SKM-1 (cell line): ENCODE measurements at regions not wholly inside any gene's neighbourhood (a gene's known extent, or its start where the extent isn't known, plus 50 kb on each side); places are given as distances from the start of the nearest gene placed in this dataset.
"Not testable (repeated sequence)": the region's sequence is repeated elsewhere in the genome, so short reads cannot be mapped to it uniquely, and the experiment has no call there.

ENCODE experiments used
- DNase-seq: peaks from one replicate; lab custom pipeline; 2025; ENCODE audit not compliant: unreplicated experiment; lab: John Stamatoyannopoulos, UW

DNA sequence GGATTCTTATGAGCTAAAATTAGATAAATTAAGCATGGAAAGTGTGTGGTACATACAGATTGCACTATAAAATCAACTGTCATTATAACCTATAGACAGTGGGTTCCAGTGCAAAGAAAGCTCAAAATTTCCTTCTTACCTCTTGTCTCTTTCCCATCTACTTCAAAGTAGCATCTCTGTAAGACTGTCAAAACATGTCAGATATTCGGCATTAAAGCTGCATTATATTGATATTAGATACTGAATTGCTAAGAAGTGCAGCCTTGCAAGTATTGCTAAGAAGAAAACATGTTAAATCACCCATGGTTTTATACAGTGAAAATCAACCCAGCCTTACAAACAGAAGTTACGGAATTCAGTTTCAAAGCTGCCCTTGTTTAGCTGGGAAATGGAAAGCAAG lies 849.8 kb upstream of the FAT3 start:
- DNase-seq = no peak

DNA sequence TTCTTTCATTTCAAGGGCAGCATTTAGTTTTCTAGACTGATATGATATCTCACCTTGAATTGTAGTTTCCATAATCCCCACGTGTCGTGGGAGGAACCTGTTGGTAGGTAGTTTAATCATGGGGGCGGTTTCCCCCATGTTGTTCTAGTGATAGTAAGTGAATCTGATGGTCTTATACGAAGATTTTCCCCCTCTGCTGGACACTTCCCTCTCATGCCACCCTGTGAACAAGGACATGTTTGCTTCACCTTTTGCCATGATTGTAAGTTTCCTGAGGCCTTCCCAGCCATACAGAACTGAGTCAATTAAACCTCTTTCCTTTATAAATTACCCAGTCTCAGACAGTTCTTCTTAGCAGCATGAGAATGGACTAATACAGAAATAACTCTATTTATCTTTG lies 851.1 kb upstream of the FAT3 start:
- no peak for DNase-seq

DNA sequence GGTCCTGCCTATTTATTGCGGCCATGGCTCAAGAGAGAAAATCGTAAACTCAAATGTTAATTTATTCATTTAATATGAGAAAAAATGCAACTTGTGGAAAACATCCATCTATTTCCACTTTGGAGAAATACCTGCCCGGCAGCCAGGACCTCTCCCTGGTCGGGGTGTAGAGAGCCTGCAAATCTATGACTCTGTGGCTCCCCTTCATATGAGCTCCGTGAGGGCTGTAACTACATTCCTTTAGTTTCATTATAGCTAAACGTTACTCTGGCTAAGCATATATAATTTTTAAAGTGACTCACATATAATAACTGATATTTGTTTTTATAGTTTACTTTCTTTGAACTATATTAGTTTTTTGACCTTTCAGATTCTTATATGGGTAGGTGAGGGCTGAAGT lies 857.8 kb upstream of the FAT3 start:
- no peak for DNase-seq

DNA sequence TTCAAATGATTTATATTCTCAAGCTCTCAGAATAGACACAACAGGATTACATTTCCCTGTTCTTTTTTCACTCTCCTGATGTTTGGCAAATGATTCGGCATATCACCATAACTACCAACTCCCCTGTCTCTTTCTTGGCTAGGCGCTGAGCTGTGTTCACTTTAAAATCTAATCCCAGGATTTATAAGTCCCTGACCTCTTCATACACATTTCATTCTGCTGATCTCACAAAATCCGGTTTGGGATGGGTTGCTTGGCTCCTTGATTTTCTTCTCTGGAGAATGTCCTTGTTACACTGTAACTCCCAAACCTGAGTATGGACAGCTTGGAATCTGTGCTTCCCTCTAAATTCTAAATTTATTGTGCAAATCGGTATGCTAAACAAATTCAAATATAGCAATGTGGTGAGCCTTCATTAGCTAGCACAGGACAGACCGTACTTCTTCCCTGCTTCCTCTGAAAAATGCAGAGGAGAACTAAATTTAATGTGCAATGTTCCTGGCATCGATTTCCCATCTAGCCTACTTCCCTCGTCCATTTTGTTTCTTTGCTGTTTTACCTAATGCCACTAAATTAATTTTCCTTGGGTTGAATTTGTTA lies 858.5 kb upstream of the FAT3 start:
- DNase-seq = no peak

DNA sequence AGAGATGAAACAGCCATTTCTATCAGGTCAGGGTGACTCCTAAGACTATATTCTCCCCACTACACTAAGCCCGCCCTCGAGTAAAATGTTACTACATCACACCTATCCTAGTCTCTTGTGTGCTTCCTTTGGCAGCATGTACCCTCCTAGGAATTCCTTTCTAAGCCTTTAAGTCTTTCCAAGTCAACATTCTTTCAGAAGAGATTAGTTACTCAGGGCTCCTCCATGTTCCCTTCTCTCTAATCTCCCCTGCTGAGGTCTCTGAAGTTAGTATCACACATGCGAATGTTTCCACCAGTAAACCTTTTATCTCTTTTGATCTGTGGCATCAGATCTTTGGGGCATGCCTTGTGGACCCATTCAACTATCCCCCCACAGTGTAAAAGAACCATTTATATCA lies 873.7 kb upstream of the FAT3 start:
- DNase-seq = no peak

DNA sequence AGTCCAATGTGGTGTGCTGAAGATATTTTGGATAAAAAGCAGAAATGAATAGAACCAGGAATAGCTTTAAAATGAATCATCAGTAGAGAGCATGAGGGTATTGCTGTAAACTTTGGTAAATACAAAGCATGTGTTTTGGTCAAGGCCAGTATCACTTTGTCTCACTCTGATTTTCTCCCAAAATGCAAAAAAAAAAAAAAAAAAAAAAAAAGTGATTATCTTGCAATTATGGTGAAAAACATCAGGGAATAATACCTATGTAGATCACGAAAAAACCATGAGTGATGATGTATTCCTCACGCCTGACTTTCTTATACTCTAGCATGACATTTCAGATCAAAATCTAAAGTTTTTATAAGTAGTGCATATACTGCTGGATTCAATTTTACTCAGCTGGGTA lies 897.9 kb upstream of the FAT3 start:
- no peak for DNase-seq

DNA sequence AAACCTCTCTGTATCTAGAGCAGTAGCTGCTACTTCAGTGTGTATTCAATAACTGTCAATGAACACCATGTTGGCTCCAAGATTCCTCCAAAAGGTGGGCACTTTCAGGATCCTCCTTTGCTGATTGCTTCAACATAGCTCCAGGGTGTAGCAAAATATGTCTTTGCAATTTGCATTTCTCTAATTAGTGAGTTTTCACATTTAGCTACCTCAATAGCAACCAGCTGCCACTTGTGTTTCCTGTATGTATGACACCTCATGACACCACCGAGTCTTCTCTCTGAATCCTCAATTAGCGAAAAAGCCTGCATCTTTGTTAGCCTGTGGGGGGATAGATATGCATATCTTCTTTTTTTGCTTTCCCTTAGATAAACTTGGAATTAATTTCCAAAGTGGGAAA lies 898.3 kb upstream of the FAT3 start:
- no peak for DNase-seq

DNA sequence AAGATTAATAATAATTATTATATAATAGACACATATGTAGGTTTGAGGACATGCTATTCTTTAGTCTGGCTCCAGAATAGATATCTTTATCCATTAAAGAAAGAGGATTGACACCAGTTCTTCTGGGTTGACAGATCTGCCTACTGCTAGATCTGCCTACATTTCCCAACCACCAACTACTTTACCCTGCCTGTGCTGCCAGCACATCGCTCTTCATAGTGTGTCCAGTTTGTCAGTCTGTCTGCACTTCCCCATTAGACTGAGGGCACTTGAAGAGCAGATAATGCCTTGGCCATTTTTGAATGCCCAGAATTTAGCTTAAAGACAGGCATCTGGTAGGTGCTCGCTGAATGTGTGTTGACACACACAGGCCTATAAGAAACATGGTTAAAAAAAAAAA lies 910.1 kb upstream of the FAT3 start:
- DNase-seq = no peak

DNA sequence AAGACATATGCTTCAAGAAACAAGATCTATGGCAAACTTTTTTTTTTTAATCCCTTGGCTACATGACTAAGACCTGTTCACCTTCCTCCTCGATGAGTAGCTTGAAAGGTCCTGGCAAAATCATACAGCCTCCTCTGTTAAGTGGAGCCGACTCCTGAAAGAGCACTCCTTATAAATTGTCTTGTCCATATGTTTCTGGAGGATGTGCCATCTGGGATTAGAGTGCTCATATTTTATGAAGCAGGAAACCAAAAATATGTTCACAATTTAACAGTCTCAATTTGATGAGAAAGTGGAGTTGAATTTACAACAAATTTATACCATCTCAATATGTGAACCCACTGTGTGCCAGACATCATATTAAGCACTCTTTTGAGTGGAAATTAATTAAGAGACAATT lies 912.1 kb upstream of the FAT3 start:
- no peak for DNase-seq

DNA sequence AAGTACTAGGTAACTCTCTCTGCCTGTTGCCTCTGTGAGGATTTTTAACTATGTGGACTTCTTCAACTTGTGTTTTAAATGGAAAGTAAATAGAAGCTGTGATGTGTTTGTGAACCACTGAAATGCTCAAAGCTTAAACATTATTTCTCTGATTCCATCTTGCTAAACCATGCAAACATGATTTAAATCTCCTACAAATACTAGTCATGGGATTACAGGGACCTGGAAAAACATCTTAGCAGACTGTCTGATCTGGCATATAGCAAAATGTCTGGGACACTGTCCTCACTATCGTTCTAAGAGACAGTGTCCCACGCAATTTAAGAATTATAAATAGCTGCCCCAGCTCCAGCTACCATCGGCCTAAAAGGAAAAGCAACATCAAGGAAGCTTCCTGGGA lies 914.5 kb upstream of the FAT3 start:
- DNase-seq = no peak

DNA sequence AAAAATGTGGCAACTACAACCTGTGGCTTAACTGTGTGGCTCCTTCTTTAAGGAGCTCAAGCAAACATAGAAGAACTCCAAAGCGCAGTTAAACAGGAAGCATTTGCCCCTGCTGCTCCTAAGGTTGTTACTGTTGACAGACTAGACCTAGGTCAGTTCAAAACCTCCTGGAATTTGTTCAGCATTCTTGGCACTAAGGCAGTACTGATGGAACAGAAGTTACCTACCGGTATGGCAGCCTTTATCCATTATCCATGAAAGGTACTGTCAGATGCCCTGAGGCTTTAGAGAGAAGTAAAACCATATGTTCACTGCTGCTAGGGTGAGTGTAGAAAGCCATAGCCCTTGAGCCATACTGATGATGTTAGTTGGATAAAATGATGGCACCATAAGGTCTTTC lies 916.5 kb upstream of the FAT3 start:
- DNase-seq = no peak

DNA sequence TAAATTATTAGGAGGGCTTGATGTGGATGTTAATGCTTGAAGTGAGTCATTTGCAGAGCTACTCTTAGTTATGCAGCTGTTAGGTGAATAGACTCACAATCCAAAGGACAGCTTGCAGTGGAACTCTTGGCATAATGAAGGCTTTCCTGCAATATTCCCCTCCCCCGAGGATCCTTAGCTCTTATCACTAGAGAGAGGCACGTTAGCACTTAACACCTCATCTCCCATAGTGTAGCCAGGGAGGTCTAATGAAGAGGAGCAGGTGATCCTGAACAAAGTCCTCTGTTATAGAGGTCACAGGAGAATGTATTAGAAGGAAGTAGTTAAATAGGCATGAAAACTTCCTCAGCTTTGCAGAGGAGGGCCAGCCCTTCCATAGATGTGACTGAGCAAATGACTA lies 919.2 kb upstream of the FAT3 start:
- no peak for DNase-seq

DNA sequence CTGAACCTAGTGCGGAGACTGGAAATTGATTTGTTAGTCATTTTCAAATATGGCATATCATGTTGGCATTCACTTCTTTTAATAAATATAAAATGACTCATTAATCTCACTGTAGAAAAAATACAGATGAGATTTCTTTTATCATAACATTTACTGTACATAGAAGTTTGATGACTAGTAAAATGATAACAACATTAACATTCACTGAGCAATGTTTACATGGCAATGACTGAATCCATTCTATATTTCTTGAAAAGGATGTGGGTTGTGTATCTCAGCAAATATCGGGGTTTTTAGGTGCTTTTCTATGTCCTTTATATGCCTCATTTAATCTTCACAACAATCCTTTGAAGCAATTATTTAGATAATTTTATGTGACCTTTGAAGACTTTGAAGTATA lies 920.9 kb upstream of the FAT3 start:
- no peak for DNase-seq

DNA sequence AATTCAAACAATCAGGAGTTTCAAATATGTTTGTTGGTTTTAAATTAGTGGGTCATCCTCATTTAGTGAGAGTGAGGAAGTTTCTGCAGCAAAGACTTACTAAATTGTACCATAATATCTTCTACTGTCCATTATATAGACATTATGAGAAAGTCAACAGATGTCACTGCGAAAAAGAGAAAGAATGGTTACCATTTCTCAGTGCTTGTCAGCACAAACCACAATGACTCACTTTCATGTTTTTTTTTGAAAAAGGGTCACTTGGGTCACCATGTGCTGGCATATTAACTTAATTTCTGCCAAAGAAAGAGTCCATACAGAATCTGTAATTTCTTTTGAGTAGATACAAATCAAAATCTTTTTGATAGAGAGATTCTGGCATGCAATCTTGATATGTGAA lies 924.6 kb upstream of the FAT3 start:
- DNase-seq = no peak

DNA sequence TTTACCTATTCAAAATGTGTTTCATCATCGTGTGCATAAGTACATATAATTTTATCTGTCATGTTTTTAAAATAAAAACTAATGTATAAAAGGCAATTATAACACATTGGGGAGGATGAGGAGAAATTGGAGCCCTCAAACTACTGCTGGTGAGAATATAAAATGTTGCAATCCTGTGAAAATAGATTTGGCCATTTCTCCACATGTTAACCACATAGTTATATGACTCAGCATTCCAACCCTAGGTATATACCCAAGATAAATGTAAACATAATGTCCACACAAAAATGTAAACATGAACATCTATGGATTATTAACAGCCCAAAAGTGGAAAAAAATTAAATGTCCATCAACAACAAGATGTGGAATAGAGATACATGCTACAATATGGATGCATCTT lies 928.0 kb upstream of the FAT3 start:
- DNase-seq = no peak

DNA sequence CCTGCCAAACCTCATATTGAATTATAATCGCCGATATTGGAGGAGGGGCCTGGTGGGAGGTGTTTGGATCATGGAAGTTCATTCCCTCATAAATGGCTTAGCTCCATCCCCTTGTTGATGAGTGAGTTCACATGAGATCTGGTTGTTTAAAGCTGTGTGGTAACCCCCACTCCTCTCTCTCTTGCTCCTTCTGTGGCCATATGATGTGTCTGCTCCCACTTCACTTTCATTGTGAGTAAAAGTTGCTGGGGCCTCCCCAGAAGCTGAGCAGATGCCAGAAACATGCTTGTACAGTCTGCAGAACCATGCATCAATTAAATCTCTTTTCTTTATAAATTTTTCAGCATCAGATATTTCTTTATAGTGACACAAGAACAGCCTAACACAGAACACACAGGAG lies 929.0 kb upstream of the FAT3 start:
- DNase-seq = no peak

DNA sequence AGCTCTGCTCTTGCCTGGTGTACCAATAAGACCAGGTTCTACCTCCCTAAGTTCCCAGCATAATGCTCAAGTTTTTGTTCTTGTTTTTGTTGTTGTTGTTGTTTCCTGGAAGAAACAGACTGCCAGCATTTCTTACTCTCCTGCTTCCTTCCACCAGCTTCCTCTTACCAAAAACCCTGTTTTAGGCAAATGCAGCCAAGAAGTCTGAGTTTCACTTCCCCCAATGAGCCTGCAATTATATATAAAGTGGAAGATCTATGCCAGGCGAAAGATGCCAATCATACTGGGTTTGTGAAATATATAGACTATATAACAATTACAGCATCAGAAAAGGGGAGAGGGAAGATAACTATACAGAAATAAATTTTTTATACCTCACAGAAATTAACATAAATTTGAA lies 931.5 kb upstream of the FAT3 start:
- no peak for DNase-seq

DNA sequence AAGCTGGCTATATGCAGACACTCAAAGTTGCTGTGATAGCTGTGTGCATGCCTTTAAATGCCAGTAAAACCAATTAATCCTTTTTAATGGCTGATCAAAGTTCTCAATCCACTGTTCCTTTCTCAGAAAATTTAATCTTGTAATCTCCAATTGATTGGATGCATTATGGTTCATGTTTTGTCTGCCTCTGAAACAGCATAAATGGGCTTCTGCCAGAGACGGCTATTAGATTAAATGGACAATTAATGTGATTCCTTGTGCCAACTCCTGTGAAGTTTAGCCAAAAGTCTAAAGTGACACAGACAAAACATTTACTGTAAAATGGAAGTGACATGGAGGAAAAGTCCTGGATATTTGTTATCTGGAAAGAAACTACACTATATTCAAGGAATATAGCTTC lies 952.5 kb upstream of the FAT3 start:
- no peak for DNase-seq

DNA sequence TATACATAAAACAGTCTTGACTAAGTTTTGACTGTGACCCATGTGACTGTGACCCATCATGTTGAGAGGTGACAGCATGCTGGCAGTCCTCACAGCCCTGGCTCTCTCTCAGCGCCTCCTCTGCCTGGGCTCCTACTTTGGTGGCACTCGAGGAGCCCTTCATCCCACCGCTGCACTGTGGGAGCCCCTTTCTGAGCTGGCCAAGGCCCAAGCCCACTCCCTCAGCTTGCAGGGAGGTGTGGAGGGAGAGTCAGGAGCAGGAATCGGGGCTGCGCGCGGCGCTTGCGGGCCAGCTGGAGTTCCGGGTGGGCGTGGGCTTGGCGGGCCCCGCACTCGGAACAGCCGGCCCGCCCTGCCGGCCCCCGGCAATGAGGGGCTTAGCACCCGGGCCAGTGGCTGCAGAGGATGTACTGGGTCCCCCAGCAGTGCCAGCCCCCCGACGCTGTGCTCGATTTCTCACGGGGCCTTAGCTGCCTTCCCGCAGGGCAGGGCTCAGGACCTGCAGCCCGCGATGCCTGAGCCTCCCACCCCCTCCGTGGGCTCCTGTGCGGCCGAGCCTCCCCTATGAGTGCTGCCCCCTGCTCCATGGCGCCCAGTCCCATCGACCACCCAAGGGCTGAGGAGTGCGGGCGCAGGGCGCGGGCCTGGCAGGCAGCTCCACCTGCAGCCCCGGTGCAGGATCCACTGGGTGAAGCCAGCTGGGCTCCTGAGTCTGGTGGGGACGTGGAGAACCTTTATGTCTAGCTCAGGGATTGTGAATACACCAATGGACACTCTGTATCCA lies 955.9 kb upstream of the FAT3 start:
- DNase-seq = not testable (repeated sequence)

DNA sequence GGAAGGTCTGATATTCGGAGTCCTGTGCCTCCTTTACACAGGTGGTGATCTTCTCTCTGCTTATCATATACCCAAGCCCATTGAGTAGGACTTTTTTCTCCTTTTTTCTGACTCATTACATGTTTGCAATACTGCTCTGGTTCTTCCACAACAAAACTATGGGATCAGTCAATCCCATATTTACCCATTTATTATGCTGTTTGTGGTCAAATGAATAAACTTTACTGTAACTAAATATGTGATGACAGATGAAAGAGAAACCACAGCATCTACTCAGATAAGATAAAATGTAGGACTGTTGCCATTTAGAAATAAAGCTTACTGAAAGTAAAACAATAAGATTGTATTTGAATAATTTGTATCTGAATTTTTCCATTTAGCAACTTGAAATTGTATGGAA lies 958.7 kb upstream of the FAT3 start:
- no peak for DNase-seq

DNA sequence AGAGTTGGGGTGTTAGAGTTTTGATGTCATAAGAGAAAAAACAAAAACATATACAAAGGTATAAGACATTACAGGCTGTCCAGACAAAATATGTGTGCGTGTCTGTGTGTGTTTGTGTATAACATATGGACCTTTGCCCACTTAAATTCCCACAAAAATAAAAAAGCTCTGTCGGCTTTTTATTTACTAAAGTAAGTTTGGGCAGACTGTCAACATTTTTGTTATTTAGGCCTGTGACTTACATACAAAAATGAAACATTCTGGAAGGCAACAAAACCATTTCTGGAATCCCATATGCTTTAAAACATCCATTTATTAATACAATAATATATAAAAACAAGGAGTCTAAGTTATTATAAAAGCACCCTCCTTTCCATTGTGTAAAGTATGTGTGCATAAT lies 960.1 kb upstream of the FAT3 start:
- DNase-seq = no peak

DNA sequence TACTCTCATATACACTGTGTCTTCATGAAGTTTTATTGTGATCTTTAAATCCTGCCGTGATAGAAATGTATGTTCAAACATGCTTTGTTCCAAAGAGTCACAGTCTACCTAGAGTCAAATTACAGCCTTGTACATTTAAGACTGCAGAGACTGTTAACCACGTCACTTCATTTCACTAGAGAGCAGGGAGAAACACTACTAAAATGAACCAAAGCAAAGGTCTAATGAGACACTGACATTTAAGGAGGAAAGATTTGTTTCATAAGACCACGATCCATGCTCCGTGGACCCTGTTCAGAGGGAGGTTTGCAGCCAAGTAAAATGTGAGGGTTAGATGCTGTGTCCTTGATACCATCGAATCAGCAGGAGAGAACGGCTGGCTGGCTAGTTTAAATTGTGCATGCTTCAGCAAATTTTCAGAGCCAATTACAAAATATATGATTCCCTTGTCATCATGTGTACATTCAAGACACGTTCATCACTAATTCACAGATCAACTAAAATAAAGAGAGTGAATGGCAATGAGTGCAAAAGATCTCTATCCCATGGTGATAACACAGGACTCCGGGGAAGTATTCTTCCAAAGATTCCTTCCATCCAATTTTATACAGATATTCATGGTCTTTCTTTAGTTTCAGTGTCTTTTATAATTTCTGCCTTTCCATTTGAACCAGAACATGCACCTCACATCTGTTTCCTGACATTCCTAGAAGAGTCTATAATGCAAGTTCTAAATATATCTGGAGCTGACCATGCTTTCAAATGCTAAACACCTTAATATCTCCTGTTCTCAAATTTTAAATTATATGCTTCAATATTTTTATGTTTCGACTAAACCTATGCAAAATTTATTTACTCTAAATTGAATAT lies 960.9 kb upstream of the FAT3 start:
- no peak for DNase-seq
